ENCODE measurements at regions not wholly inside any gene's neighbourhood (a gene's known extent, or its start where the extent isn't known, plus 50 kb on each side); places are given as distances from the start of the nearest gene placed in this dataset.
"Not testable (repeated sequence)": the region's sequence is repeated elsewhere in the genome, so short reads cannot be mapped to it uniquely, and the experiment has no call there.

- no peak for DNase-seq (ENCODE audit: low read depth in 2 of 2)
These were observed 50.6 kb upstream of the COG2 start for GRCh38 chr1:230591678-230592077.

- no peak for DNase-seq (ENCODE audit: low read depth in 2 of 2)
These were observed 52.3 kb upstream of the COG2 start for GRCh38 chr1:230589951-230590350.

- DNase-seq (ENCODE audit: low read depth in 2 of 2): no peak
These were observed 53.9 kb upstream of the COG2 start for GRCh38 chr1:230588323-230588746.

GRCh38 chr1:230587061-230587460, 55.2 kb upstream of the COG2 start:
- no peak for DNase-seq (ENCODE audit: low read depth in 2 of 2)

- DNase-seq (ENCODE audit: low read depth in 2 of 2): no peak
These were observed 57.6 kb upstream of the COG2 start for GRCh38 chr1:230584660-230585059.

- no peak for DNase-seq (ENCODE audit: low read depth in 2 of 2)
These were observed 60.7 kb upstream of the COG2 start for GRCh38 chr1:230581446-230582079.

GRCh38 chr1:230578616-230579015, 63.7 kb upstream of the COG2 start:
- DNase-seq (ENCODE audit: low read depth in 2 of 2): no peak

GRCh38 chr1:230577537-230577936, 64.7 kb upstream of the COG2 start:
- DNase-seq (ENCODE audit: low read depth in 2 of 2): no peak

GRCh38 chr1:230575886-230576500, 66.3 kb upstream of the COG2 start:
- DNase-seq (ENCODE audit: low read depth in 2 of 2): no peak

- no peak for DNase-seq (ENCODE audit: low read depth in 2 of 2)
These were observed 67.8 kb upstream of the COG2 start for GRCh38 chr1:230574502-230574901.

- no peak for DNase-seq (ENCODE audit: low read depth in 2 of 2)
These were observed 68.6 kb upstream of the COG2 start for GRCh38 chr1:230573658-230574057.

- no peak for DNase-seq (ENCODE audit: low read depth in 2 of 2)
These were observed 69.9 kb upstream of the COG2 start for GRCh38 chr1:230572121-230573105.

GRCh38 chr1:230570724-230571360, 71.4 kb upstream of the COG2 start:
- DNase-seq (ENCODE audit: low read depth in 2 of 2): no peak

- no peak for DNase-seq (ENCODE audit: low read depth in 2 of 2)
These were observed 73.1 kb upstream of the COG2 start for GRCh38 chr1:230569201-230569600.

- no peak for DNase-seq (ENCODE audit: low read depth in 2 of 2)
These were observed 73.6 kb upstream of the COG2 start for GRCh38 chr1:230568676-230569075.

- DNase-seq (ENCODE audit: low read depth in 2 of 2): peak; percentile 17 to 30
These were observed 74.3 kb upstream of the COG2 start for GRCh38 chr1:230568008-230568407.

GRCh38 chr1:230567221-230567575, 75.1 kb upstream of the COG2 start:
- DNase-seq (ENCODE audit: low read depth in 2 of 2): no peak

GRCh38 chr1:230566532-230567220, 75.6 kb upstream of the COG2 start:
- DNase-seq (ENCODE audit: low read depth in 2 of 2): not testable (repeated sequence)

- no peak for DNase-seq (ENCODE audit: low read depth in 2 of 2)
These were observed 77.1 kb upstream of the COG2 start for GRCh38 chr1:230565141-230565540.

- DNase-seq (ENCODE audit: low read depth in 2 of 2): no peak
These were observed 78.7 kb upstream of the COG2 start for GRCh38 chr1:230563591-230563990.

- DNase-seq (ENCODE audit: low read depth in 2 of 2): no peak
These were observed 80.7 kb upstream of the COG2 start for GRCh38 chr1:230561570-230561969.

GRCh38 chr1:230558324-230558723, 84.0 kb upstream of the COG2 start:
- DNase-seq (ENCODE audit: low read depth in 2 of 2): no peak
